Ishikawa (cell line): ENCODE measurements at regions not wholly inside any gene's neighbourhood (a gene's known extent, or its start where the extent isn't known, plus 50 kb on each side); places are given as distances from the start of the nearest gene placed in this dataset.

Experiments used
- EGR1 ChIP-seq: IDR thresholded peaks from 2 replicates; pipeline ENCODE4 v1.6.1; 2012
- EP300 ChIP-seq: IDR thresholded peaks from 2 replicates; pipeline ENCODE4 v1.6.1; 2012; ENCODE audit warnings: borderline replicate concordance
- NFIC ChIP-seq: IDR thresholded peaks from 2 replicates; pipeline ENCODE4 v1.6.1; 2012
- REST ChIP-seq: IDR thresholded peaks from 2 replicates; pipeline ENCODE4 v1.6.1; 2012; ENCODE audit warnings: low read depth, mild to moderate bottlenecking
- YY1 ChIP-seq: IDR thresholded peaks from 2 replicates; pipeline ENCODE4 v1.6.1; 2012; ENCODE audit warnings: low read depth

GRCh38 chr4:107402291-107402690 is 317.7 kb downstream of the PAPSS1 start:
- TF ChIP-seq REST (no peak), YY1 (no peak), EGR1 (no peak), NFIC (no peak), EP300 (no peak)
